Upper lobe of right lung (tissue), 1 donor: ENCODE measurements at regions not wholly inside any gene's neighbourhood (a gene's known extent, or its start where the extent isn't known, plus 50 kb on each side); places are given as distances from the start of the nearest gene placed in this dataset.
"Not testable (repeated sequence)": the region's sequence is repeated elsewhere in the genome, so short reads cannot be mapped to it uniquely, and the experiment has no call there.

Experiments
- ATAC-seq: fragments of 200-7000 bp; cut with Tn5 transposase; one replicate; pipeline ENCODE4 v1.9.1; 2020; ENCODE audit warnings: mild to moderate bottlenecking, moderate library complexity
- DNase-seq: peaks from one replicate; pipeline ENCODE4 v3.0.0-alpha.2; 2020
- H3K27ac ChIP-seq: fragments of 200-600 bp; one replicate; pipeline ENCODE4 v1.8.0; 2022
- H3K27me3 ChIP-seq: fragments of 200-600 bp; one replicate; pipeline ENCODE4 v1.8.0; 2022; ENCODE audit warnings: mild to moderate bottlenecking
- H3K36me3 ChIP-seq: fragments of 200-600 bp; one replicate; pipeline ENCODE4 v1.8.0; 2022
- H3K4me1 ChIP-seq: fragments of 200-600 bp; one replicate; pipeline ENCODE4 v1.8.0; 2022
- H3K4me3 ChIP-seq: fragments of 200-600 bp; one replicate; pipeline ENCODE4 v1.8.0; 2022; ENCODE audit warnings: mild to moderate bottlenecking
- H3K9me3 ChIP-seq: fragments of 200-600 bp; one replicate; pipeline ENCODE4 v1.8.0; 2022
- intact Hi-C: fragments of 100-400 bp; cut with DNase I; formaldehyde crosslinking; loops from one replicate; pipeline ENCODE4 v1.11.0; 2022
- TF ChIP-seq, protein P1 (sequence below): fragments of 200-600 bp; IDR thresholded peaks from one replicate; pipeline ENCODE4 v1.8.0; 2022; ENCODE audit warnings: antibody characterized with exemption
- donor health status: DM: no; HTN: yes; CAD: no; lungs with severe emphysema.

DNA sequence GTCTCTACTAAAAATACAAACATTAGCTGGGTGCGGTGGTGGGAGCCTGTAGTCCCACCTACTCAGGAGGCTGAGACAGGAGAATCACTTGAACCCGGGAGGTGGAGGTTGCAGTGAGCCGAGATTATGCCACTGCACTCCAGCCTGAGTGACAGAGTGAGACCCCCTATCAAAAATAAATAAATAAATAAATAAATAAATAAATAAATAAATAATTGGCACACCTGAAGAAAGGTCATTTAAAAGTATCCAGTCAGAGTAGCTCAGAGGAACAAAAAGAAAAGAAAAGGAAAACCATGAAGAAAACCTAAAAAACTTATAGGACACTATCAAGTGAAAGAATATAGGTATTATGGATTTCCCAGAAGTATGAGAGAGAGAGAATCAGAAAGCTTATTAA, 330.1 kb upstream of the AR start:
- not testable (repeated sequence) for ATAC-seq

DNA sequence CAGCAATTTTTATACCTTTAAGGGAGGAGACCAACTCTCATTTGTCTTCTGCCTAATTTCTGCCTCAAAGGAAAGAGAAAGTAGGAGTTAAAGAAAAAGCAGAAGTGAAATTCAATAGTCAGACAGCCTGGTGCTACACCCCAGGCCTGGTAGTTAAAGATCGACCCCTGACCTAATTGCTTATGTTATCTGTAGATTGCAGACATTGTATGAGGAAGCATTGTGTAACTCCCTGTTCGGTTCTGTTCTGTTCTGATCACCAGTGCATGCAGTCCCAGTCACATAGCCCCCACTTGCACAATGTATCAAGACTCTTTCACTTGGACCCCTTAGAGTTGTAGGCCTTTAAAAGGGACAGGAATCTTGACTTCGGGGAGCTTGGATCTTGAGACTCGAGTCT, 335.9 kb upstream of the AR start:
- ATAC-seq: peak; percentile 40
- intact Hi-C loops: no loop called here
- no peaks in the 10 kb centered on the region for H3K4me1 ChIP-seq

More for the DNA sequence above, 330.1 kb upstream of the AR start:
- H3K36me3 ChIP-seq, H3K9me3 ChIP-seq, H3K4me1 ChIP-seq, DNase-seq, H3K4me3 ChIP-seq, H3K27me3 ChIP-seq, intact Hi-C loops, H3K27ac ChIP-seq: not testable (repeated sequence)

DNA sequence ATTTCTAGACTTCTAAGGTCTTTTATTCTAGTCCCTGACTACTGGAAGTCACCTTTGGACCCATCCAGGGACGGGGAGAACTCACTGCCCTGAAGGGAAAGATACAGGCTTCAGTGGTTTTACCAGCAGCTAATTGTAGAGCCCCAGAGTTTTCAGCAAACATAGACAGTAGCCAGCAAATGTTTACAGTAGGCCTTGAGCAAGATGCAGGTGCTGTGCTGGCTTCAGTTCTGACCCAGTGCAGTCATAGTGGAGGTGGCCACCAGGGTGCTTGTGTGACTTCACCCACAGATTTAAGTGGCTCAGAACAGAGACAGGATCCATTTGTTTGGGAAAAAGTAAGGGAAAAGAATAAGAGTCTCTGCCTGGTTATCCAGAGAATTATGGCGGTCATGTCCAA, 384.4 kb upstream of the AR start:
- Histone ChIP-seq H3K4me1 (no peaks in the 10 kb centered on the region), H3K9me3 (no peaks in the 10 kb centered on the region), H3K4me3 (no peak overlapping the region), H3K27ac (no peak overlapping the region), H3K27me3 (no peaks in the 10 kb centered on the region), H3K36me3 (no peaks in the 10 kb centered on the region)
- intact Hi-C loops: no loop called here
- TF ChIP-seq, protein P1, sequence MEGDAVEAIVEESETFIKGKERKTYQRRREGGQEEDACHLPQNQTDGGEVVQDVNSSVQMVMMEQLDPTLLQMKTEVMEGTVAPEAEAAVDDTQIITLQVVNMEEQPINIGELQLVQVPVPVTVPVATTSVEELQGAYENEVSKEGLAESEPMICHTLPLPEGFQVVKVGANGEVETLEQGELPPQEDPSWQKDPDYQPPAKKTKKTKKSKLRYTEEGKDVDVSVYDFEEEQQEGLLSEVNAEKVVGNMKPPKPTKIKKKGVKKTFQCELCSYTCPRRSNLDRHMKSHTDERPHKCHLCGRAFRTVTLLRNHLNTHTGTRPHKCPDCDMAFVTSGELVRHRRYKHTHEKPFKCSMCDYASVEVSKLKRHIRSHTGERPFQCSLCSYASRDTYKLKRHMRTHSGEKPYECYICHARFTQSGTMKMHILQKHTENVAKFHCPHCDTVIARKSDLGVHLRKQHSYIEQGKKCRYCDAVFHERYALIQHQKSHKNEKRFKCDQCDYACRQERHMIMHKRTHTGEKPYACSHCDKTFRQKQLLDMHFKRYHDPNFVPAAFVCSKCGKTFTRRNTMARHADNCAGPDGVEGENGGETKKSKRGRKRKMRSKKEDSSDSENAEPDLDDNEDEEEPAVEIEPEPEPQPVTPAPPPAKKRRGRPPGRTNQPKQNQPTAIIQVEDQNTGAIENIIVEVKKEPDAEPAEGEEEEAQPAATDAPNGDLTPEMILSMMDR: no peak
- no peak for DNase-seq
- no peak for ATAC-seq

More for the DNA sequence above, 335.9 kb upstream of the AR start:
- H3K27ac ChIP-seq: no peak overlapping the region
- H3K27me3 ChIP-seq: no peaks in the 10 kb centered on the region
- TF ChIP-seq, protein P1: no peak
- no peaks in the 10 kb centered on the region for H3K9me3 ChIP-seq
- DNase-seq: no peak
- H3K4me3 ChIP-seq: no peak overlapping the region
- no peaks in the 10 kb centered on the region for H3K36me3 ChIP-seq

DNA sequence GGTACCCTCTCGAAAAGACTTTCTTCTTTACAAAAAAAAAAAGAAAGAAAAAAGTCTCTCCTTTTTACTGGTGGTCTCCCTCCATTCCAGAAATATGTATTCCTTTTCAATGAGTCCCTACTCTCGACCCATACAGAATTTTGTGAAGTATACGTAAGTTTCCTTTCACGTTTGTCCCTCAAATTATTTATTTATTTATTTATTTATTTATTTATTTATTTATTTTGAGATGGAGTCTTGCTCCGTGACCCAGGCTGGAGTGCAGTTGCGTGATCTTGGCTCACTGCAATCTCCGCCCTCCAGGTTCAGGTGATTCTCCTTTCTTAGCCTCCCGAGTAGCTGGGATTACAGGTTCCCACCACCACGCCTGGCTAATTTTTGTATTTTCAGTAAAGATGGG, 429.2 kb upstream of the AR start:
- Histone ChIP-seq H3K36me3 (no peaks in the 10 kb centered on the region), H3K4me1 (no peaks in the 10 kb centered on the region), H3K9me3 (no peaks in the 10 kb centered on the region), H3K27ac (no peak overlapping the region), H3K4me3 (no peak overlapping the region), H3K27me3 (no peaks in the 10 kb centered on the region)
- intact Hi-C loops: no loop called here
- ATAC-seq: no peak
- TF ChIP-seq, protein P1: no peak
- no peak for DNase-seq

DNA sequence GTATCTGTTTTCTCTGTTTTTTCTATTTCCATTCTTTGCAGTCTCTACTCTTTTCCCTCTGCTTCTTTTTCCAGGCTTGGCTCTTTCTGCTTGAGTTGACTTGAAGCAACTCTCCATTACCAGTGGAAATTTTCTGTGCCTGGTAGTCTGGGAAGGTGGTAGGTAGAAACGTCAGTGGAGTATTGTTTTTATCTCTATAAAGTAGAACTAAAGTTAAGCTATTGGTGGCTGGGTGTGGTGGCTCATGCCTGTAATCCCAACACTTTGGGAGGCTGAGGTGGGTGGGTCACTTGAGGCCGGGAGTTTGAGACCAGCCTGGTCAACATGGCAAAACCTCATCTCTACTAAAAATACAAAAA, 438.1 kb upstream of the AR start:
- no peaks in the 10 kb centered on the region for H3K9me3 ChIP-seq
- TF ChIP-seq, protein P1: no peak
- H3K4me1 ChIP-seq: no peaks in the 10 kb centered on the region
- H3K27ac ChIP-seq: no peak overlapping the region
- intact Hi-C loops: no loop called here
- ATAC-seq (no peak), DNase-seq (no peak)
- no peaks in the 10 kb centered on the region for H3K27me3 ChIP-seq
- H3K36me3 ChIP-seq: no peaks in the 10 kb centered on the region
- no peak overlapping the region for H3K4me3 ChIP-seq

DNA sequence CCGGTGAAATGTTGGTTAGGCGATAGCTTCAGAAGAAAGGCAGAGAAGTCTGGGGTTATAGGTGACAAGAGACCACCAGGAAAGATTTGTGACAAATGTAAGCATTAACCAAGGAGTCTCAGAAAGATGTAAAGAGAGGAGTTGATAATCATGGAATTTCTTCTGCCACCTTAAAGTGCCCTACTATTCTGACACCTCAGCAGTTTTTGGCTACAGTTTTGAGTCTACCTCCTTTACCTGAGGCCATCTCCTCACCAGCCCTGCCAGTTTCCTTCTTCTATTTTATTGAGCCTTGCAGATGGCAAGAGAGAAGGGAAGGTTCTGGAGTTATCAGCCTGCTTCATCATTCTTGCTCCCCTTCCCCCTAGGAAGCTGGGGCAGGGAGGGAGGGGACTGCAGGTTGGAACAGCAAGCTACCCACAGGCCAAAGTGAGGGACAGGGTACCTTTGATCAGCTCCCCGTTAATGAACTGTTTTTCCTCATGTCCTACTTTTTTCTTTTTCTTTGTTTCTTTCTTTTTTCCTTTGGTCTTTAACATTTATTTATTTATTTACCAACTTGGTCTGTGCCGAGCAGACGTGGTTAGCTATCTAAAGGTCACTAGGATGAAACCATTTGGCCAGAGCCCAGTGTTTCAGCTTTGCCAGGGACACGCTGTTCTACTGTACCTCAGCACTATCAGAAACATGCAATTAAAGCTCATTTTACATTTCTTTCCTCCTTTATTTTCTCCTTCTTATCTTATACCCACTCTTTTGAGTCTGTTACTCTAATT, 438.7 kb upstream of the AR start:
- no peaks in the 10 kb centered on the region for H3K9me3 ChIP-seq
- no peaks in the 10 kb centered on the region for H3K36me3 ChIP-seq
- H3K4me1 ChIP-seq: no peaks in the 10 kb centered on the region
- no peak for ATAC-seq
- no peak overlapping the region for H3K27ac ChIP-seq
- no peaks in the 10 kb centered on the region for H3K27me3 ChIP-seq
- H3K4me3 ChIP-seq: no peak overlapping the region
- TF ChIP-seq, protein P1: no peak
- intact Hi-C loops: no loop called here
- DNase-seq: no peak
